NCI-H2227 treated with DMSO at 0.1 percent for 48 hours (cell line): ENCODE measurements at regions not wholly inside any gene's neighbourhood (a gene's known extent, or its start where the extent isn't known, plus 50 kb on each side); places are given as distances from the start of the nearest gene placed in this dataset.

ENCODE experiments used
- DNase-seq: peaks from one replicate; lab custom pipeline; 2025; lab: John Stamatoyannopoulos, UW

DNA sequence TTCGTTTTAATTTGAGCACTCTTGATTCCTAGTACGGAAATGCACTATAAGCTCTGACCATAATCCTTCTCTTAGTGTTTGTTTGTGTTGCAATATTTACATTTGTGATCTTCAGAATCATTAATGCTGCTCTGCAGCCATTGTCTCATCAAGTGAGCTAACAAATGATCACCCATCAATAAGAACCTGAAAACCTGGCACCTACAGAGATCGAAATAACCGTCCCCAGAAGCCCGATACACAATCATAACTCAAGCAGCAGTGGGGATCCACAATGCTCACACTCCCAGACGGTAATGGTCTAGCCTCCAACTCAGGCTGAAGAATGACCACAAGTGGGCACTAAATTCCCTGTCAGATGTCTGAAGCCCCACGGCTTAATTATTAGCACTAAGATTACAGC lies 156.0 kb upstream of the NFE2L3 start:
- DNase-seq, result no peak

DNA sequence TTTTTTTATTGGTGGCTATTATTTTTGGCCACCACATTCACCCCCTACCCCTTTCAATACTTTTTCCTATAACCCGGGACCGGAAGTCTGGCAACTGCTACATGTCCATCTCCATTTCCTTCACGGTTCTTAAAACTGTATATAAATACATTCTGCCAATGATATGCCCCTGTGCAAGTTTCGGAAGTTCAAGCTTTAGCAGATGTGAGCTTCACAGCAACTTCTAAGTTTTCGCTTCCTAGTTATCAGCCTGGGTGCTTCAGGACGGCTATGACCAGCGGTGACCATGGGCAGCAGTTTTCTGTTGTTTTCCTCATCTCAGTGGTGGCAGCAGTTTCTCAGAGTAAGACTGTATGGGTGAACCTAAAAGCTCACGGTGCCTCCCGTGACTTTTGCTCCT lies 153.5 kb upstream of the NFE2L3 start:
- no peak for DNase-seq

DNA sequence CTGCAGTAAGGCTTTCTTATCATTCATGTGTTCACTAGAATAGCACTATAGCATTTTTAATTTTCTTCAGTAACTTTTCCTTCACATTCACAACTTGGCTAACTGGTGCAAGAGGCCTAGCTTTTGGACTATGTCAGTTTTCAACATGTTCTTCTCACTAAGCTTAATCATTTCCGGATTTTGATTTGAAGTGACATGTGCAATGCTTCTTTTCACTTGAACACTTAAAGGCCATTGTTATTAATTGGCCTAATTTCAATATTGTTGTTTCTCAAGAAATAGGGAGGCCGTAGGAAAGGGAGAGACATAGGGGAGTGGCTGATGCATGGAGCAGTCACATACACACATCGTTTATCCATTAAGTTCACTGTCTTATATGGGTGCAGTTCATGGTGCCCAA lies 151.2 kb upstream of the NFE2L3 start:
- no peak for DNase-seq

DNA sequence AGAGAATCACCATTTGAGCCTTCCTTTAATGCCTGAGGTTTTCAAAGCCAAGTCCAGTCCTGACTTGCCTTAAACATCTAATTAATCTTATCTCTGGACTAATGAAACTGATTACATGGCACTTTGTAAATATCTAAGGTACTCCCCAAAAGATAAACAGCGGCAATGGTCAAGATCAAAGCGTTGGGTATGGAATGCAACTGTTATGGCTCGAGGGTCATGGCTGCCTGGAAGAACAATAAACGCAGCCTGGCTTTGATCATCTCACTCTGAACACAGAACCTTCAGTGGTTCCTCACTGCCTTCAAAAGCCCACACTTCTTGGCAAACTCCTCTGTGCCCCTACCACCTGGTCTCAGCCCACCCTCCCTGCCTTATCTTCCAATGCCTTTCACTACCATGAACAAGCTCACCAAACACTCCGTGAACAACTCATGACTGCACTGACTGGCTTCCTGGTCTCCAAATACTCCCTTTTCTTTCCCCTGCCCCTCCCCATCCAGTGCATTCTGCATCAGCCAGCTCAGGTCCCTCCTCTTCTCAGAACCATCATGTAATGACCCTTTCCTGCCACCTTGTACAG lies 150.2 kb upstream of the NFE2L3 start:
- DNase-seq, result no peak

DNA sequence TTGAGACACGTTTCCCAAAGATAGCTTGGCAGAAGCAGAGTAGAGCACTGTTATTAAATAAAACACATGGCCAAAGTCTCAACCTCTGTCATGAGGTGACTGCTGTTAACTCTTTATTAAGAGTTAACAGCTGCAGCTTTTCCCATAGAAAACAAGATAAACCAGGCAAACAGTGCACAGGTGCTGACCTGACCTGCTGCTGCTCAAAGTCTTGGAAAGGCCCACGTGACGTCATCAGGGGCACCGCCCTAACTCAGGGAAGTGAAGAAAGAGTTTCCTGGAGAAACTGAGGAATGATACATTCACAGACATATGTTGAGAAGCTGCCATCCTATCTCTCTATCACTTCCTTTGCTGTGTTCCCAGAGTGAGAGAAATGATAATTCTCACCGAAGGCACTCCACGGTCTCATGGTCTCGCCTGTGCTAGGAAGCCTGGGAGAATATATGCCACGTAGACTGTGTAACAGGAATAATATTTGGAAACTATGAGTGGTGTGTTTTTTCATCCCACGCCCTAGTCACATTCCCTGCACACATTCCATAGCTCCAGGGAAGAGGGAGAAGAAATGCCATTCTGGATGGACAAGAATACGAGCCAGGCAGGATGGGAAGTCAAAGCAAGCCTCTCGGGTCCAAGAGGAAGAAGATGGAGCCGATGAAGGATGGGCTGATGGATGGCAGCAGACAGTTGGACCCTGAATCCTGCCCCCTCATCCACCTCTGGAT lies 146.2 kb upstream of the NFE2L3 start:
- no peak for DNase-seq

DNA sequence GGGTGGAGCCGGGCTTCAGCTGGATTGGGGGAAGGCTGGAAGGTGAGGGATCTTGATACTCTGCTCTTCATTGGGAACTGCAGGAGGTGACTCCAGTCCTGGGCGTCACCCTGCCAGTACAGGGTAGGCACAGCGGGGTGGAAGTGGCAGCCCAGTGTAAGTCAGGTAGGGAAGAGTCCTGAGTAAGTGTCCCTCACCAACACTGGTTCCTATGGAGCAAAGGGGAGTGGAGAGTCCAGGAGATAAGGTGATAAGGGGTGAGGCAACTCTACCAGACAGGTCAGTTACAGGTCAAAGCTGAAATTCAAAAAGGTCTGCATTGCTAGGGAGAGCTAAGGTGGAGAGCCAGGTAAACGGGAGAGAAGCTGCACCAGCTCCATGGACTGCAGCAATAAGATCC lies 145.6 kb upstream of the NFE2L3 start:
- DNase-seq, result no peak

DNA sequence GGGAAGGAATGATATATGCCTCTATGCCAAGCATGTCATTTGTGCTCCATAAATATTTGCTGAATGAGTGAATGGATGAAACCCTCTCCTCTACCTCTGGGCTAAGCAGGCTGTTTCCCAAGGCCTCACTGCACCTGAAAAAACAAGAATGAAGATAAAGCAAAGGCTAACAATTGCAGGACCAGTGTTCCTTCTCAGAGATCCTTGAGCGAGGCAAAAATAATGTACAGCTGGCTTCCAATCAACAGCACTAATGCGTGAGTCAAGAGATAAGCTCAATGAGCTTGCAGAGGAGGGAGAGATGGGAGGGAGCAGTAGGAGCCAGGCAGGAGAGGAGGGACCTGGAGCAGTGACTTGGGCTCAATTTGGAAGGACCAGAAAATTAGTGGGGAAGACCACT lies 144.5 kb upstream of the NFE2L3 start:
- DNase-seq, result no peak

DNA sequence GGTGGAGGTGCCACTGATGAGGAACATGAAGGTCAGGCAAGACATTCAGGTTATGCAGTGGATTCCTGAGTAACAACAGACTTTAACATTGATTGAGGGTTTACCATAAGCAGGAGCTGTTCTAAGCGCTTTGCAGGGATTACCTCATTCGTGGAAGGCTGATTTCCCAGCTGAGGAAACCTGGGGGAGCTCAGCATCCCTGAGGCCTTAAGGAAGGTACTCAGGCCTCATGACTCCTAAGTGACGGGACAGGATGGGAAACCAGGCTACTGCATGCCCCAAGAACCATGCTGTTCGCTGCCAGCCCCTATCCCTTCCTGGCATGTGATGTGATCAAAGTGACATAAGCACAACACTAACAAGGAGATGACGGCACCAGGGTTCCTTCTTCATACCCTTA lies 143.6 kb upstream of the NFE2L3 start:
- no peak for DNase-seq

DNA sequence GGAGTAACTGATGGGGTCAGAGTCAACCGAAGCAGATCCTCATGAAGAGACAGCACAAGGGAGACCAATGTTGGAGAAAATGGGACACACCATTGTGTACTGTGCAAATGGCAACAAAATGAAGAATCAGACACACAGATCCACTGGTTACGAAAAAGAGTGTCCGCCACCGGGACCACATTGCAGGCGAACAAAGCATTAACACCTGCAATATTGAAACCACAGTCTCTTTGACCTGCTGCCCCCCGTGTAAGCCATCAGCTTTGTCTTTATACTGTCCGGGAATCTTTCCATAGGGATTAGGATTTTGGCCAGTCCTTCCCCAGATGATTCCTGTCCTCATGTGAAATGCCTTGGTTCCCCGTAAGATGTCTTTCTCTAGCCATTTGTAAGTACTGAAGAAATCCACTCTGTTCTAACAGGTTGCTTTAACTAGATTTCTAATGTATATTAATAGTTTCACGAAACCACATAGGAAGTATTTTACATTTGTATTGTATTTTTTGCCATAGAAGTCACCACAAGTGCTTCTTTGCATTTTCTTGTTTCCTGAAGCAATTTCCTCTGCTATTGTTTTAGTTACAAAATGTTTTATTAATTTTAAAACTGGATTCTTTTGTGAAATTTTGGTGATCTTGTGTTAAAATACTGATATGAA lies 140.8 kb upstream of the NFE2L3 start:
- DNase-seq, result no peak

DNA sequence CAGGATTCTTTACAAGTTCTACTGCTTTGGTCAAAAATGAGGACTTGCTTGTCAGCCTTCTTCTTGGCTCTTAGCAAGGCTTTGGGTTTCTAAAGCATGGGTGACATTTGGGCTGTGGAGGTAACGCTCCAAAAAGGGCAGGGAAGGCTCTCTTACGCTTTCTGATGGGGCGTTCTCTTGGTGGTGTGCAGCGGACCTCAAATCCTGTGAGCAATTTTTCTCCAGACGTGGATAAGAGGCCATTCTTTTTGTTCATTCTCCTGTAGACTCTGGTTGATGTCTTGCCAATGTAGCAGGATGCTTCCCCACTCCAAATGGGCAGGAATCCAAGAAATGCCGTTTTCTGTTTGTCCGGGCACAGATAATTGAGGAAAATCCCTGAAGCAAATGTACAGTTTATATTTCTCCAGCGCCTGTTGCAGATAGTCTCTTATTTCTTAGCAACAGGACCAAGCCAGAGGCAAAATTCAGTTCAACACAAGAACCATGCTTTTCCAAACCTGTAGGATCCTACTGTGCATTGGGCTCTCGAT lies 138.4 kb upstream of the NFE2L3 start:
- peak; percentile 30 for DNase-seq

DNA sequence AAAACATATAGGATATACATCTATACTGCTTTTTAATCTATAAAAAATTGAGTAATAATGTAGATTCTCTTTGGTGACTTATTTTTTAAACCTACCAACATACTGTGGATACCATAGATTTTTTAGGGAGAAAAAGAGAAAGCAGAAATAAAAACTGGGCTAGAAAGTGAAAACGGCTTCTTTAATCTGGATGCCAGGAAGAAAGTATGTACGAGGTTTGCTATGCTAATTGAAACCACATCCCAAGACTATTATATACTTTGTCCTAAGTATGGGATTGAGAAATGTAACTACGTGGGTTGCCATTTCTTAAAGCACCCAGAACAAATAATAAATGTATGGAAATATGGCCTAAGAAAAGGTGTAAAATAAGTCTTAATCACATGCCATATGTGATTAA lies 129.0 kb upstream of the NFE2L3 start:
- no peak for DNase-seq

DNA sequence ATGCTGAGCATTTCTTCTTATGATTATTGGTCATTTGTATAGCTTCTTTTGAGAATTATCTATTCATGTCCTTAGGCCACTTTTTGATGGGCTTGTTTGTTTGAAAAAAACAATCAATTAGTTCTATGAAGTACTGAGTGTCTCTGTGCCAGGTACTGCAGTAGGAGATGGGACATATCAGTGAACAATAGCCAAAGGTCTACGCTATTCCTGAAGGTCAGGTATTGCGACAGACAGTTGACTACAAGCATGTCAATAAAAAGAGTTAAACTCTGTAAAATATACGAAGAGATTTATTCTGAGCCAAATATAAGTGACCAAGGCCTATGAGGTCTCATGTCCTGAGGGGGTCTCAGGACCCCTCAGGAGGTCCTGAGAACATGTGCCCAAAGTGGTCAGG lies 122.1 kb upstream of the NFE2L3 start:
- DNase-seq, result no peak

DNA sequence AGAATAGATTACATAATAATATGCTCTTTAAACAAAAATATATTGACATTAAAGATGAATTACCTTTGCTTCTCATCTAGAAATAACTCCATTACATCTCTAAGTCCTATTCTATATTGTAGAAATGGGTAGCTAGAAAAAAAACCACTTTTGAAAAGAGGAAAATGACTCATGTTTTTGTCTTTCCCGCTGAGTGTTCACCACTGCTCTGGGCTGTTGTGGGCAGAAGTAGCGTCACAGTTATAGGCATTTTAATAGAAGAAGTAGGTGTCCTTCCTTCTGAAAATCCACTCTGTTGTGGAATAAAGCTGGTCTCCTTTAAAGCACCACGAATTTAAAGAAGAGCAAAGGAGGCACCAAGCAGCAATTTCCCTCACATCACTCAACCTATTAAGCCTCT lies 117.6 kb upstream of the NFE2L3 start:
- DNase-seq, result no peak

DNA sequence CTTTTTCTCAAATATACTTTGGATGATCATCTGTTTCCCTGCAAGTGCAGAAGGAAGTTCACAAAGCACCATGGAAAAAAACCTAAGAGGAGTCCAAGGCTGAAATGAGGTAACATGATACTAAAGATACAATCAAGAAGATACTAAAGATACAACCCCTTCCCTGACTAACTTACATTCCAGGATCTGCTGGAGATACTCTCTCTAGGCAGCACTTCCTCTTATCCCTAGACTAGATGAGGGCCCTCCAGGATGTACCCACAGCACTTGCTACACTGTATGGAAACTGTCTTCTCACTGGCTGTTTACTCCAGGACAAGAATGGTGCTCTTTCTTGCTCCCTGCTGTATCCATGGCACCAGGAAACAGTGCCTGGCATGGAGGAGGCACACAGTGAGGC lies 116.4 kb upstream of the NFE2L3 start:
- no peak for DNase-seq

DNA sequence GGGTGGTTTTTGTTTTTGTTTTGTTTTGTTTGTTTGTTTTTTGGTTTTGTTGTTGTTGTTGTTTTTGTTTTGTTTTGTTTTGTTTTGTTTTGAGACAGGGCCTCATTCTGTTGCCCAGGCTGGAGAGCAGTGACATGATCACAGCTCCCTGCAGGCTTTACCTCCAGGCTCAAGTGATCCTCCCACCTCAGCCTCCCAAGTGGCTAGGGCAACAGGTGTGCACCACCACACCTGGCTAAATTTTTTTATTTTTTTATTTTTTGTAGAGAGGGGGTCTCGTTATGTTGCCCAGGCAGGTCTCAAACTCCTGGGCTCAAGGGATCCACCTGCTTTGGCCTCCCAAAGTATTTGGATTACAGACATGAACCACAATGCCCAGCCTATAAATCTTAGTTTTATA lies 115.9 kb upstream of the NFE2L3 start:
- DNase-seq, result no peak

DNA sequence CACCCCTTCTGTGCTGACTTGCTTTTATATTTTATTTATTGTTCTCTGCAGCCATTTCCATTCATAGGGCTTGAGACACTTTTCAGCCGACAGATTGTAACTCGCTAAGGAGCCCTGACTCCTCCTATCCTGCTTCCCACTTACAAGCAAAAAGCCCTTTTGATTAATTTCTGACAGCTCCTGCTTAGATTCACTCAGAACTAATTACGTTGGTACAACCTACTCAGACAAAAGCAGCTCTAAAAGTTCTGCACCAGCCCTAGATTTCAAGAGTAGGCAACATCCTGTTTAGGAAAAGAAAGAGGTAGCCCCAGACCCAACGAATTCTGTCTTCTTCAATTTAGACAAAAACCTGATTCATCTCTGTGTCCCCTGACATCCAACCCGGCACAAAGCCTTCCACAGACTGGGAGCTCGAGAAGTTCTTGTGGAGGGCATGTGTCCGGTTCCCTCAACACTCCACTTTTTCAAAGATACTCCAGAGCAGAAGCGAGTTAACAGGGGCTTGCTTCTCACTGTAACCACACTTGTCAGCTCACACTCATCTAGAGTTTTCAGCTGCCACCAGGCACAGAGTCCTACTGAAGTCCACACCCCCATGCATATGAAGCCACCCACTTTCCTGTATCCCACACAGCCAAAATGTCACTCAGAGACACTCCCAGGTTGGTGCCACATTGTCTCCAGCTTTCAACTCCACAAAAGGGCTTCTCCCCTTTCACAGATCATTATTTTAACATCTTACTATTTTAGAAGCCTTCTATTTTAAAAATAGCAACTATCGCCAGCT lies 113.6 kb upstream of the NFE2L3 start:
- DNase-seq, result no peak

DNA sequence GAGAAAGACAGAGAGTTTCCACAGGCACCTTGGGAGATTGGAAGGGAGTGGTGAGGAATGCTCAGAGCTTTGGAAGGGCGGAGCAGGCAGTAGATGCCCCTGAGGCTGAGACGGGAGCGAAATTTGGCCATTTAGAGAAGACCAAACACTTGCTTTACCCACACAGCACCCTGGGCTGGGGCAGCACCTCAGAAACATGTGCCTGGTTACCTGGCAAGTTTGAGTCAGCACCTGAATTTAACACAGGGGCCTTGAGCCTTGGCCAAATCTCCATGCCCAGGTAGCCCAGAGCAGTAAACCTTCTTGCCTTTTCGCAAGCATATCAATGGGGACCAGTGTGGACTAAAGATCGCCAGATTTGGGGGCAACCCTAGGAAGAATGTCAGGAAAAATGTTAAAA lies 111.9 kb upstream of the NFE2L3 start:
- no peak for DNase-seq

DNA sequence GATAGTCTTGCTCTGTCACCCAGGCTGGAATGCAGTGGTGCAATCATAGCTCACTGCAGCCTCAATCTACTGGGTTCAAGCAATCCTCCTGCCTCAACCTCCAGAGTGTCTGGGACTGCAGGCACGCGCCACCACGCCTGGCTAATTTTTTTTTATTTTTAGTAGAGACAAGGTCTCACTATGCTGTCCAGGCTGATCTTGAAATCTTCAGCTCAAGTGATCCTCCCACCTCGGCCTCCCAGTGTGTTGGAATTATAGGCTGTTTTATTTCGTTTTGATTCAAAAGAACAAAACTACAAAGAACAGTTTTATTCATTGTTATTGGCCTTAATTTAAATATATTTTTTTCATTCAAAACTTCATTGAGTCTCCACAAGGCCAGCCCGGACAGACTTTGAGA lies 109.8 kb upstream of the NFE2L3 start:
- no peak for DNase-seq

DNA sequence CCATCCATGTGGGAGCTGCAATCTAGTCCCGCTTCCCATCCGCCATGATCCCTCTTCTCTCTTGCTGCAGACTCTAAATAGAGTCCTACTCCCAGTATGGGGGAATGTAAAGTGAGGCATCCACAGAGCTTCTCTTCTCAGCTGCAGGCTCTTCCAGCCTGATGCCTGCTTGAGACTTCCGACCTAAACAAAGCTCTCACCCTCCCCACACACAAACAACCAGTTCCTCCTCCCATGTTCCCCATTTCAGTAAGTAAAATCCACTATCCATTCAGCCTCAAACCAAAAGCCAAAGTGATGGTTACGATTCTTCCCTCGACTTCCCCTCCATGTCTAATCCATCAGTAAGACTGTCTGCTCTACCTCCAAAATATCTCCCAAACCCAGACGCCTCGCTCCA lies 108.2 kb upstream of the NFE2L3 start:
- DNase-seq, result no peak

DNA sequence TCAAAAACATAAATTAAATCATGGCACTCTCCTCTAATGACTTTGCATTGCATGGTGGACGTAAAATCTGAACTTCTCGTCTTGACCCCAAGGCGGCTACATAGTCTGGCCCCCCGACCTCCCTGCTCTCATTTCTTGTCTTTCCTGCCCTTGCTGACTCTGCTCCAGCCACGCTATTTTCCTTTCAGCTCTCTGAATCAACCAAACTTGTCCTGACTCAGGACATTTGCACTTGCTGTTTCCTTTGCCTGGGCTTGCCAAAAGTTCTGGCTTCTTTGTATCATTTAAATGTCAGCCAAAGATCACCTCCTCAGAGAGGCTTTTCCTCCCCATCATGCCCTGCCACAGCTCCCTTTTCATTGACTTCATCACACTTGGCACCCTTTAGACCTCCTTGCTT lies 107.7 kb upstream of the NFE2L3 start:
- no peak for DNase-seq

DNA sequence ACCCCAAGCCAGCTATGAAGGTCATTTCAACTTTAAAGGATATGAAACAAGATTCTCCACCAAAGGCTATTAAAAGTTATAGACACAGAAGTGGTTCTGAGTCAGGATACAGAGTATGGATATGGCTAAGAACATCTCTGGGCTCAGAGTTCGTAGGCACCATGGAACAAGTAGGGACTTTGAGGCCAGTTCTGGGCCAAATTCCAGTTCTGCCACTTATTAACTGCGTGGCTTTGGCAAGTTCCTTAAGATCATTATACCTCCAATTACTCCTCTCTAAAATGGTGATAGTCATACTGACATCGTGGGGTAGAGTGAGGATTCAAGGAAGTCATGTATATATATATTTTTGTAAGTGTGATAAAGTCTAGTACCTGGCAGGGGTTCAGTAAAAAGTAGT lies 105.8 kb upstream of the NFE2L3 start:
- no peak for DNase-seq

DNA sequence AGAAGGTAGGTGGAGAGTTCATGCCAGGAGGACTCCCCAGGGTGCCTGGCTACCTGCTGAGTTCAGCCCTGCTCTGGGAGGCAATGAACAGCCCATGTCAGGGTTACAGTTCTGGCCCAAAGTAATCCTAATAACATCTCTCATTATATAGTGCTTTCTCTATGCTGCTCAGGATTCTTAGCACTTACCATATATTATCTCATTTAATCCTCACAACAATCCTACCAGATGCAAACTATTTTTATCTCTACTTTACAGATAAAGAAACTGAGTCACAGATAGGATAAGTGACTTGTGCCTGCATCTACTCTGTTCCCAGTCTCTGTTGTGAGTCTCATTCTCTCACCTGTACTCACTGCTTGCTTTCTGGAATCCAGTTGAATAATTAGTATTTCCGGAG lies 105.1 kb upstream of the NFE2L3 start:
- no peak for DNase-seq

DNA sequence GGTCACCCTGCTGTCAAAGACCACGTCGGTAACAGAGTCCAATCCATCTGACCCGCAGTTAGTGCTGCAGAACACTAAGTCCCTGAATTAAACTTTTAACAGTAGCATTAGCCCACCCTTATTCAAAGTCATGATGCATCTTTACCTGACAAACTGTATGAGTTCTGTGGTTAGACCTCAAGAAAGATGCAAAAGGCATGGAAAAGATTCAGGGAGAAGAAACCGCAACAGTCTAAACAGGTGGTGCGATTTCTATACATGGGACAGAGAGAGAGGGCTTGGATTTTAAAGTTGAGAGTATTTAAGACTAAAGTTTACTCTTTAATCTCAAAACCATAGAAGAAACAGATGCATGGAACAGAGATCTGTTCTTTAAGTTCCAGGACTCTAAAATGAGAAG lies 103.3 kb upstream of the NFE2L3 start:
- DNase-seq, result no peak
